ENCODE measurements at regions not wholly inside any gene's neighbourhood (a gene's known extent, or its start where the extent isn't known, plus 50 kb on each side); places are given as distances from the start of the nearest gene placed in this dataset.

DNA sequence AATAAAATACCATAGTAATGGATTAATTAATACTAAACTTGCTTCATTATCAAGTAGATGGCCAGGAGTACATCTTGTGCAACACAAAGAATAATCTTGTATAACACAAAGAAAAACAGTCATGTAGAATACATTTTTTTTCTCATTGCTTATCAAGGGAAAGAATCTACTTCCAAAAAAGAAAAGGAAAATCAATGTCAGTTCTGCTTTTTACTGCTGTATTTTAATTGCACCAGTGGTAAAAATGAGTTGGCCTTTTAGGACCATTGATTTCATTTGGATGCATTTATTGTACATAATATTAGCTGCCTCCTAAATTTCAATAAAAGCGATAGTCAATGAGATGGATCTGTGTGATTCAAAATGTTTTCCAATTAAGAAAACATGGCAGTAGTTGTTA lies 96.9 kb upstream of the BTBD3 start:
- Histone ChIP-seq H3K18ac (ENCODE audit: low read depth, low read length) (no peak overlapping the region), H3K56ac (ENCODE audit: extremely low read depth, insufficient read depth, low read length) (no peak overlapping the region), H2BK20ac (ENCODE audit: low read depth, low read length) (no peak overlapping the region), H2AK5ac (ENCODE audit: low read depth, low read length) (no peak overlapping the region), H3K4me3 (ENCODE audit: insufficient read depth, low read depth, low read length) (no peak overlapping the region), H4K20me1 (ENCODE audit: insufficient read depth, low read length) (no peaks in the 10 kb centered on the region), H3K9me1 (ENCODE audit: insufficient read depth, low read length) (no peaks in the 10 kb centered on the region), H3K36me3 (ENCODE audit: control insufficient read depth, insufficient read depth, low read length) (no peaks in the 10 kb centered on the region), H3K9ac (ENCODE audit: low read depth, low read length) (no peak overlapping the region), H3K27ac (ENCODE audit: insufficient read depth, low read length) (no peak overlapping the region), H3K27me3 (ENCODE audit: control insufficient read depth, insufficient read depth, low read length) (no peaks in the 10 kb centered on the region), H3K23ac (ENCODE audit: low read depth, low read length) (no peak overlapping the region), H3K79me1 (ENCODE audit: low read depth in 1 of 2, low read length in 2 of 2) (no peaks in the 10 kb centered on the region), H4K91ac (ENCODE audit: insufficient read depth, low read depth, low read length) (no peak overlapping the region), H2AK9ac (replicated peaks; ENCODE audit: low read depth, low read length, poor library complexity) (no peak overlapping the region), H4K8ac (ENCODE audit: low read depth in 2 of 2, low read length in 2 of 2) (no peak overlapping the region), H4K5ac (ENCODE audit: low read depth, low read length) (no peak overlapping the region), H3K9me3 (ENCODE audit: control insufficient read depth, insufficient read depth, low read length) (no peaks in the 10 kb centered on the region), H2AFZ (replicated peaks; ENCODE audit: low read length, poor library complexity) (no peak overlapping the region), H2BK15ac (ENCODE audit: low read depth, low read length) (no peak overlapping the region), H3K14ac (replicated peaks; ENCODE audit: low read depth, low read length) (no peak overlapping the region), H2BK5ac (ENCODE audit: low read depth, low read length, poor library complexity, severe bottlenecking) (no peak overlapping the region), H3K4ac (ENCODE audit: low read depth, low read length) (no peak overlapping the region), H3K4me2 (ENCODE audit: low read depth, low read length) (no peak overlapping the region), H2BK120ac (ENCODE audit: low read depth, low read length) (no peak overlapping the region), H3K4me1 (ENCODE audit: control insufficient read depth, insufficient read depth, low read length) (peaks cover 4% of the 10 kb centered on the region)
- DNase-seq (no peak), ATAC-seq (ENCODE audit: low read depth) (no peak)
- BruUV-seq (replicated peaks): no TSS peak
- TF ChIP-seq CHD1 (IDR thresholded peaks at IDR 0.05; ENCODE audit: low read depth, low read length) (no peak), MAFK (IDR thresholded peaks at IDR 0.05; ENCODE audit: low read depth, low read length) (no peak), BHLHE40 (IDR thresholded peaks at IDR 0.05; ENCODE audit: low read depth, low read length) (no peak), RFX5 (IDR thresholded peaks at IDR 0.05; ENCODE audit: low read depth, low read length) (no peak), NFE2L2 (IDR thresholded peaks at IDR 0.05; ENCODE audit: low read depth, low read length) (no peak), SMC3 (IDR thresholded peaks at IDR 0.05; ENCODE audit: low read depth, low read length) (no peak), MXI1 (IDR thresholded peaks at IDR 0.05; ENCODE audit: borderline replicate concordance, low read depth, low read length) (no peak), POLR2A (IDR thresholded peaks at IDR 0.05; ENCODE audit: low read depth, low read length) (no peak), CEBPB (IDR thresholded peaks at IDR 0.05; ENCODE audit: low read depth, low read length) (no peak), MAZ (IDR thresholded peaks at IDR 0.05; ENCODE audit: borderline replicate concordance, low read depth, low read length) (no peak), RAD21 (IDR thresholded peaks at IDR 0.05; ENCODE audit: low read length) (no peak), RCOR1 (IDR thresholded peaks at IDR 0.05; ENCODE audit: insufficient replicate concordance, low read length) (no peak), FOS (IDR thresholded peaks at IDR 0.05; ENCODE audit: low read depth, low read length) (no peak)
- TF ChIP-seq, protein P1, sequence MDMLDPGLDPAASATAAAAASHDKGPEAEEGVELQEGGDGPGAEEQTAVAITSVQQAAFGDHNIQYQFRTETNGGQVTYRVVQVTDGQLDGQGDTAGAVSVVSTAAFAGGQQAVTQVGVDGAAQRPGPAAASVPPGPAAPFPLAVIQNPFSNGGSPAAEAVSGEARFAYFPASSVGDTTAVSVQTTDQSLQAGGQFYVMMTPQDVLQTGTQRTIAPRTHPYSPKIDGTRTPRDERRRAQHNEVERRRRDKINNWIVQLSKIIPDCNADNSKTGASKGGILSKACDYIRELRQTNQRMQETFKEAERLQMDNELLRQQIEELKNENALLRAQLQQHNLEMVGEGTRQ (IDR thresholded peaks at IDR 0.05; ENCODE audit: low read depth, low read length): no peak
- TF ChIP-seq, protein P2, sequence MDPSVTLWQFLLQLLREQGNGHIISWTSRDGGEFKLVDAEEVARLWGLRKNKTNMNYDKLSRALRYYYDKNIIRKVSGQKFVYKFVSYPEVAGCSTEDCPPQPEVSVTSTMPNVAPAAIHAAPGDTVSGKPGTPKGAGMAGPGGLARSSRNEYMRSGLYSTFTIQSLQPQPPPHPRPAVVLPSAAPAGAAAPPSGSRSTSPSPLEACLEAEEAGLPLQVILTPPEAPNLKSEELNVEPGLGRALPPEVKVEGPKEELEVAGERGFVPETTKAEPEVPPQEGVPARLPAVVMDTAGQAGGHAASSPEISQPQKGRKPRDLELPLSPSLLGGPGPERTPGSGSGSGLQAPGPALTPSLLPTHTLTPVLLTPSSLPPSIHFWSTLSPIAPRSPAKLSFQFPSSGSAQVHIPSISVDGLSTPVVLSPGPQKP (IDR thresholded peaks at IDR 0.05; ENCODE audit: borderline replicate concordance, low read depth, low read length): no peak
- TF ChIP-seq, protein P3, sequence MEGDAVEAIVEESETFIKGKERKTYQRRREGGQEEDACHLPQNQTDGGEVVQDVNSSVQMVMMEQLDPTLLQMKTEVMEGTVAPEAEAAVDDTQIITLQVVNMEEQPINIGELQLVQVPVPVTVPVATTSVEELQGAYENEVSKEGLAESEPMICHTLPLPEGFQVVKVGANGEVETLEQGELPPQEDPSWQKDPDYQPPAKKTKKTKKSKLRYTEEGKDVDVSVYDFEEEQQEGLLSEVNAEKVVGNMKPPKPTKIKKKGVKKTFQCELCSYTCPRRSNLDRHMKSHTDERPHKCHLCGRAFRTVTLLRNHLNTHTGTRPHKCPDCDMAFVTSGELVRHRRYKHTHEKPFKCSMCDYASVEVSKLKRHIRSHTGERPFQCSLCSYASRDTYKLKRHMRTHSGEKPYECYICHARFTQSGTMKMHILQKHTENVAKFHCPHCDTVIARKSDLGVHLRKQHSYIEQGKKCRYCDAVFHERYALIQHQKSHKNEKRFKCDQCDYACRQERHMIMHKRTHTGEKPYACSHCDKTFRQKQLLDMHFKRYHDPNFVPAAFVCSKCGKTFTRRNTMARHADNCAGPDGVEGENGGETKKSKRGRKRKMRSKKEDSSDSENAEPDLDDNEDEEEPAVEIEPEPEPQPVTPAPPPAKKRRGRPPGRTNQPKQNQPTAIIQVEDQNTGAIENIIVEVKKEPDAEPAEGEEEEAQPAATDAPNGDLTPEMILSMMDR (conservative IDR thresholded peaks at IDR 0.05; ENCODE audit: low read depth, low read length): no peak
- dilution Hi-C loops (cut with HindIII; ENCODE audit: low sequenced_read_pairs, unreplicated experiment): no loop called here
- intact Hi-C loops (cut with micrococcal nuclease): no loop called here
- no CpG with 5 or more reads among the region's 1 CpG for WGBS, 2 experiments (ENCODE audit: extremely low coverage in 2 of 2, insufficient read length in 1 of 2)
- in situ Hi-C loops (cut with MboI; ENCODE audit: low sequenced_read_pairs): no loop called here
- ChIA-PET POLR2A (ENCODE audit: unreplicated experiment) (no interaction called here), CTCF (no interaction called here)
